H1 (cell line): ENCODE measurements at regions not wholly inside any gene's neighbourhood (a gene's known extent, or its start where the extent isn't known, plus 50 kb on each side); places are given as distances from the start of the nearest gene placed in this dataset.

ENCODE experiments used
- ASH2L ChIP-seq: fragments of 200-600, 300-600 bp; sonication (generic); IDR thresholded peaks from one replicate; pipeline ENCODE4 v1.7.1; 2017; ENCODE audit warnings: low read length
- BCL11A ChIP-seq, 2 experiments: IDR thresholded peaks; one replicate each; pipeline ENCODE4 v1.6.1; 2011; ENCODE audit warnings: low read depth in 2 of 2, low read length in 2 of 2, mild to moderate bottlenecking in 2 of 2
- CHD1 ChIP-seq: IDR thresholded peaks from 2 replicates; pipeline ENCODE4 v1.6.1; 2012; ENCODE audit warnings: low read depth, low read length, improper control_type of control experiment
- CHD2 ChIP-seq: IDR thresholded peaks from 2 replicates; pipeline ENCODE4 v1.6.1; 2012; ENCODE audit warnings: low read length, improper control_type of control experiment
- CHD7 ChIP-seq: fragments of 300-600 bp; sonication (generic); IDR thresholded peaks from 2 replicates; pipeline ENCODE4 v1.7.1; 2012; ENCODE audit warnings: low read length, moderate library complexity, mild to moderate bottlenecking, inconsistent platforms; ENCODE audit not compliant: insufficient replicate concordance
- HDAC6 ChIP-seq: IDR thresholded peaks from one replicate; pipeline ENCODE4 v1.7.1; 2012; ENCODE audit warnings: low read depth, mild to moderate bottlenecking, inconsistent platforms, low read length, moderate library complexity
- KDM4A ChIP-seq: IDR thresholded peaks from one replicate; pipeline ENCODE4 v1.7.1; 2012; ENCODE audit warnings: low read depth, mild to moderate bottlenecking, moderate library complexity, low read length, inconsistent platforms; ENCODE audit not compliant: severe bottlenecking
- NANOG ChIP-seq: IDR thresholded peaks from 2 replicates; pipeline ENCODE4 v1.6.1; 2011; ENCODE audit warnings: low read length, low read depth, mild to moderate bottlenecking, inconsistent platforms; ENCODE audit not compliant: insufficient read depth, poor library complexity, severe bottlenecking
- RFX5 ChIP-seq: IDR thresholded peaks from 2 replicates; pipeline ENCODE4 v1.6.1; 2011; ENCODE audit warnings: low read depth, low read length, improper control_type of control experiment, borderline replicate concordance
- SP1 ChIP-seq: IDR thresholded peaks from 2 replicates; pipeline ENCODE4 v1.6.1; 2011; ENCODE audit warnings: low read depth, low read length
- TCF12 ChIP-seq: IDR thresholded peaks from 2 replicates; pipeline ENCODE4 v1.6.1; 2011; ENCODE audit warnings: low read depth, mild to moderate bottlenecking, low read length

GRCh38 chr11:116687458-116688201 lies 85.2 kb downstream of the BUD13 start (continued):
- no peak for TF ChIP-seq CHD7
- TF ChIP-seq RFX5, result no peak
- TF ChIP-seq CHD2, result peak; percentile 64; the same call in 1 of the 2 replicates
- 0 out of 2 replicates have a peak, but pooled peaks have one; percentile 82 for TF ChIP-seq TCF12
- peak; percentile 100 for TF ChIP-seq ASH2L
- peak; percentile 22 for TF ChIP-seq KDM4A
- TF ChIP-seq BCL11A (IDR thresholded peaks at IDR 0.05; ENCODE audit: low read depth in 2 of 2, low read length in 2 of 2), result no peak
- TF ChIP-seq SP1, result peak; percentile 97
- no peak for TF ChIP-seq HDAC6
- no peak for TF ChIP-seq CHD1
- no peak for TF ChIP-seq NANOG
